Effector memory CD4-positive, alpha-beta T cell (primary cell): ENCODE measurements at regions not wholly inside any gene's neighbourhood (a gene's known extent, or its start where the extent isn't known, plus 50 kb on each side); places are given as distances from the start of the nearest gene placed in this dataset.

Experiments
- DNase-seq, 3 donors: peaks; one replicate each; pipeline ENCODE4 v3.0.0-alpha.2; 2020
- H3K27ac ChIP-seq: 2 replicates; pipeline ENCODE4 v1.7.0; 2013; ENCODE audit warnings: mild to moderate bottlenecking, low read length, moderate library complexity; ENCODE audit not compliant: insufficient read depth, poor library complexity, severe bottlenecking
- H3K27me3 ChIP-seq: replicated peaks from 2 replicates; pipeline ENCODE4 v1.7.0; 2013; ENCODE audit warnings: mild to moderate bottlenecking, low read length; ENCODE audit not compliant: insufficient read depth, control insufficient read depth, poor library complexity, severe bottlenecking
- H3K36me3 ChIP-seq: 2 replicates; pipeline ENCODE4 v1.7.0; 2013; ENCODE audit warnings: mild to moderate bottlenecking, low read length, moderate library complexity; ENCODE audit not compliant: control insufficient read depth, insufficient read depth
- H3K4me1 ChIP-seq: 2 replicates; pipeline ENCODE4 v1.7.0; 2013; ENCODE audit warnings: low read length, mild to moderate bottlenecking; ENCODE audit not compliant: control insufficient read depth, insufficient read depth, poor library complexity, severe bottlenecking
- H3K4me3 ChIP-seq: 2 replicates; pipeline ENCODE4 v1.7.0; 2013; ENCODE audit warnings: low read length, low read depth, mild to moderate bottlenecking; ENCODE audit not compliant: insufficient read depth, poor library complexity, severe bottlenecking
- H3K9me3 ChIP-seq: 2 replicates; pipeline ENCODE4 v1.7.0; 2013; ENCODE audit warnings: mild to moderate bottlenecking, low read length, moderate library complexity; ENCODE audit not compliant: control insufficient read depth

- no peak overlapping the region for H3K4me3 ChIP-seq
- no peaks in the 10 kb centered on the region for H3K4me1 ChIP-seq
- no peak for DNase-seq
These were observed 592.2 kb upstream of the ZNF608 start for GRCh38 chr5:125338440-125339174.

DNA sequence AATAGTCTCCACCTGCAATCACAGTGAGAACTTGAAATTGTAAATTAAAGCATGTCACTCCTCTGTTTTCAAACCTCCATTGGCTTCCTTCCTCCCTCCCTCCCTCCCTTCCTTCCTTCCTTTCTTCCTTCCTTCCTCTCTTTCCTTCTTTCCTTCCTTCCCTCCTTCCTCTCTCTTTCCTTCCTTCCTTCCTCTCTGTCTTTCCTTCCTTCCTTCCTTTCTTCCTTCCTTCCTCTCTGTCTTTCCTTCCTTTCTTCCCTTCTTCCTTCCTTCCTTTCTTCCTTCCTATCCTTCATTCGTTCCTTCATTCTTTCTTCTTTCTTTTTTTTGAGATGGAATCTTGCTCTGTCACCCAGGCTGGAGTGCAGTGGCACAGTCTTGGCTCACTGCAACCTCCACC, 595.0 kb upstream of the ZNF608 start:
- H3K36me3 ChIP-seq, result no peaks in the 10 kb centered on the region
- H3K4me3 ChIP-seq, result no peak overlapping the region

More at GRCh38 chr5:125338440-125339174, 592.2 kb upstream of the ZNF608 start:
- no peak overlapping the region for H3K27ac ChIP-seq
- no peaks in the 10 kb centered on the region for H3K9me3 ChIP-seq
- no peaks in the 10 kb centered on the region for H3K27me3 ChIP-seq
- H3K36me3 ChIP-seq, result no peaks in the 10 kb centered on the region

DNA sequence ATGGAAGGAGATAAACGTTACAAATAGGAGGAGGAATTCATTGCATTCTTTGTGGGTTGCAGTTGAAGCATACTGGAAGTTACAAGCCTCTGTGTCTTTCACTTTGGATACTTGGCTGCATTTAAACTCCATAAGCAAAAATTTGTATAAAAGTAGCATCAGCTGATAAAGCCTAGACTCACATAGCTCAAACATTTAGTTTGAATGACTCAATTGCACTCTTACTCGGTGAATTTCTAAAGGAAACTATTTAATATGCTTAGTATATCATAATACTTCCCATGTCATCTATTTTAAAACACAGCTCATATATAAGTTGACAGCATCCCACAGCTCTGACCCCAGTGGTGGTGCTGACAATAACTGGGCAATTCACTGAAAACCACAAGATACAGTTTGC, 596.6 kb upstream of the ZNF608 start:
- no peaks in the 10 kb centered on the region for H3K9me3 ChIP-seq
- H3K4me3 ChIP-seq, result no peak overlapping the region
- H3K27me3 ChIP-seq, result no peaks in the 10 kb centered on the region
- no peaks in the 10 kb centered on the region for H3K36me3 ChIP-seq
- no peaks in the 10 kb centered on the region for H3K4me1 ChIP-seq
- DNase-seq, result no peak
- H3K27ac ChIP-seq, result no peak overlapping the region

More for the DNA sequence above, 595.0 kb upstream of the ZNF608 start:
- Histone ChIP-seq H3K9me3 (no peaks in the 10 kb centered on the region), H3K27me3 (no peaks in the 10 kb centered on the region), H3K27ac (no peak overlapping the region), H3K4me1 (no peaks in the 10 kb centered on the region)
- DNase-seq, result no peak

DNA sequence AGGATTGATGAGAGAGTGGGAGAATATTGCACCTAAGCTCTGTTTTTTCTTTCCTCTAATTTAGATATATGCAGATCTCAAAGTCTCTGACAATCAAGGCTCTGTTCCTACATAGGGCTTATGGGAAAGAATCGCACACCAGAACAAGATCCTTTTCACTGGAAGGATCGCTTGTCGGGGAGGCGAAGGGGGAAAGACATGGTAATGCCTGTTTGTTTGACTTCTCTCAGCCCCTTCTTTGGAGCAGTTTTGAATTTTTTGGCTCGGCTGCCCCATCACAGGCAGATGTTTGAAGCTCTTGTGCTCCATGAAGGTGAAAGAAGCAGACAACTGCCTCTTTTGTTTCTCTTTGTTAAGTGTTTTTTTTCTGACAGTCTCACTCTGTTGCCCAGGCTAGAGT, 599.9 kb upstream of the ZNF608 start:
- Histone ChIP-seq H3K9me3 (no peaks in the 10 kb centered on the region), H3K36me3 (no peaks in the 10 kb centered on the region), H3K4me1 (no peaks in the 10 kb centered on the region), H3K4me3 (no peak overlapping the region), H3K27ac (no peak overlapping the region), H3K27me3 (no peaks in the 10 kb centered on the region)
- DNase-seq, result no peak

DNA sequence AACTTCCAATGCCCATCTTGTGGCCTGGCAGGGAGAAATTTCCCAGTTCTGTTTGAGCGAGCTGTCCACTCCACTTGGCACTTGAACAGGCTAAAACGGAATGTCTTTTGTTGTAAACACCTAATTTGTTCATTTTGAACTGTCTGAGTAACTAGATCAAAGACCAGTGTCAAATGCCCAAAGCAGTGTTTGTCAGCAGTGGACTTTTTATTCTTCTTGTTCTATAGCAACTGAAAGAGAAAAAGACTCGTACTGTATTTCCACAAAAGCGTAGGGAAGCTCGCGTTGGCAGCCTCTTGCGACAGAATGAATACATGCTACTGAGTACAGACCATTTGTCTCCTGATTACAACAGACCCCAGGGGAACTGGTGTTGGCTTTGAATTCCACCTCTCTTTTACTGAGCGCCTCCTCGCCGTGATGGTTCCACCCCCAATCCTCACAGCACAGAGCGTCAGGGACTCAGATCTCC, 601.8 kb upstream of the ZNF608 start:
- no peaks in the 10 kb centered on the region for H3K36me3 ChIP-seq
- no peaks in the 10 kb centered on the region for H3K9me3 ChIP-seq
- no peak for DNase-seq
- no peaks in the 10 kb centered on the region for H3K27me3 ChIP-seq
- no peak overlapping the region for H3K4me3 ChIP-seq
- H3K4me1 ChIP-seq, result no peaks in the 10 kb centered on the region
- H3K27ac ChIP-seq, result no peak overlapping the region

DNA sequence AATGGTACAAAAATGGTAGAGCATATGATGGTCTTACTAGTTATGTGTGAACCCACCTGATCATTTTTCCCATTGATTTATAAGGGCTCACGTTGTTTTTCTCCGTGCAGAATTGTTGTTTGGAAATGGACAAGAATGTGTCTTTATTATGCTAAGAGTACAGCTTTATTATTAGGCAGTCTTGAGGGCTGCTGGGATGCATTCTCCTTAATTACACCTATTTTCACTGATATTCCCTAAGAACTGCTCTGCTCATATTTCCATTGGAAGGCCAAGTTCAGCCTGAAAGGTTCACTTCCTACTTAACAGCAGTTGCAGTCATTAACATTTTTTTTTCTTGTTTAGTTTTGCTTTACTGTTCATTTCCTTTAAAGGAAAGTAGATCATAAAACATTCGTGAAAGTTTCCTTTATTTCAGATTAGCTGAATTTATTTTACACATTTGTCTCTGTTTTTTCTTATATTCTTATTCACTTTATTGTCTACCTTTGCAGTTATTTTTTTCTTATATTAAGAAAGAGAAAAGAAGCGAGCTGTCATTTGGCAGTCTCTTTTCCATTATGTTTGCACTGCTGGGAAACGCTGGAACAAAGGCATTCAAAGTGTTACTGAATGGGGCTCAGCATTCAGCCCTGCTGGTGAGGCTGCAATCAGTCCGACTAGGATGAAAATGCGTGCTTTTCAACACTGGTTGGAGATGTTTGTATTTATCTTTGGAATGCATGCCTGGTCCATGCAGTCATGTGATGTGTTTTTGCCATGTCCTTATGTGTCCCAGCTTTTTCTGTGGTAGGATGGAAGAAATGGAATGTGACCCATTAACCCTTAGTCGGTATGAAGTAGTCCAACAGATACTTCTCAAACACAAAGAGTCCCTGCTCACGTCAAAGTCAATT, 602.7 kb upstream of the ZNF608 start:
- Histone ChIP-seq H3K27me3 (no peaks in the 10 kb centered on the region), H3K27ac (no peak overlapping the region), H3K36me3 (no peaks in the 10 kb centered on the region), H3K4me1 (no peaks in the 10 kb centered on the region), H3K9me3 (no peaks in the 10 kb centered on the region), H3K4me3 (no peak overlapping the region)
- no peak for DNase-seq

DNA sequence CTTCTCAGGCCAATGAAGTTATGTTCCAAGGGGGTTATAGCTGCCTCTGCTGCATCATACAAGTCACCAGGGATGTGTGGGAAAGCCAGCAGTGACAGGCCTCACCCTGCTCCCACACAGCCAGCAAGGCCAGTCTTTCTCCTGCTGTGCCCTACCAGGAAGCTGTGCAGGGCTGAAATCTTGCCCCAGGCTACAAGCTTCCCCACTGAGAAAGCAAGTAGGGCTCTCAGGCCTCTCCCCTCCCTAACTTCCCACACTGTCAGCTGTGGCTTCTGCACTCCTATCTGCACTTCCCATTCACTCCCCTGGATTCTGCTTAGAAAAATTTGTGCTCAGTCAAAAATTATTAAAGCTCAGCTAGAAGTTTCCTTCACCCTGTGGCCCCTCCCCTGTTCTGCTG, 611.2 kb upstream of the ZNF608 start:
- Histone ChIP-seq H3K27me3 (no peaks in the 10 kb centered on the region), H3K27ac (no peak overlapping the region), H3K36me3 (no peaks in the 10 kb centered on the region), H3K4me3 (no peak overlapping the region), H3K4me1 (no peaks in the 10 kb centered on the region), H3K9me3 (no peaks in the 10 kb centered on the region)
- DNase-seq, result no peak

DNA sequence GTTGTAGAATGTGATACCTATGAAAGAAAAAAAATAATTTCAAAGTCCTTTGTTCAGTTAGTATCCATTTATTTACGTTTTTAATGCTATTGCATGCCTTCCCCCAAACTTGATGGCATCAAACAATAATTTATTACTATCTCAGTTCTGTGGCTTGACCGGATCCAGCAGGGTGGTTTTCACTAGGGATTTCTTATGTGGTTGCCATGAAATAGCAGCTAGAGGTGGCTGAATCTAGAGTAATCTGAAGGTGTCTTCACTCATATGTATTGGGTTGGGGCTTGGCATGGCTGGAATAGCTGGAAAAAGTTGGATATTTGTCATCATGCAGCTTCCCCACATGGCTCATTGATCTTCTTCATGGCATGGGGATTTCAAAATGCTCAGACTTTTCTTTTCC, 619.3 kb upstream of the ZNF608 start:
- H3K27me3 ChIP-seq, result no peaks in the 10 kb centered on the region

DNA sequence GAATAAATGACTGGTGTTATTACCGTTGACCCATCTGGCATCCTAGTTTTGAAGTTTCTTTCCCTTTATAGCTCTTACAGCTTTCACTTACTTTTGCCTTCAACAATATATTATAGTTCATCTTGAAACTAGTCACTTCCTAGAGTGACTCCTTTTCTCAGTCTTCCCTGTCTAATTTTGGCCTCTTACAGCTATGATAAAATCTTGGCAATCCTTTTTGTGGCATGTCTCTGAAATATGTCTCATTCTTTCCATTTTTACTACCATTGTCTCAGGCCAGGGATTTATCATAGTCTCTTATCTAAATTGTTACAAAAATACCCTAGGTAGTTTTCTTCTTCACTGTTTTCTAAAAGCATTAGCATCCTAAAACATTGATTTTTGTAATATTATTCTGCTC, 621.3 kb upstream of the ZNF608 start:
- no peak overlapping the region for H3K27ac ChIP-seq
- no peak for DNase-seq

More for the DNA sequence above, 619.3 kb upstream of the ZNF608 start:
- Histone ChIP-seq H3K9me3 (no peaks in the 10 kb centered on the region), H3K4me3 (no peak overlapping the region), H3K4me1 (no peaks in the 10 kb centered on the region), H3K27ac (no peak overlapping the region), H3K36me3 (no peaks in the 10 kb centered on the region)
- no peak for DNase-seq

More for the DNA sequence above, 621.3 kb upstream of the ZNF608 start:
- Histone ChIP-seq H3K9me3 (no peaks in the 10 kb centered on the region), H3K4me3 (no peak overlapping the region), H3K27me3 (no peaks in the 10 kb centered on the region), H3K36me3 (no peaks in the 10 kb centered on the region), H3K4me1 (no peaks in the 10 kb centered on the region)
